Thymus (tissue), 11 donors: ENCODE measurements at regions not wholly inside any gene's neighbourhood (a gene's known extent, or its start where the extent isn't known, plus 50 kb on each side); places are given as distances from the start of the nearest gene placed in this dataset.

Experiments used
- DNase-seq, 9 donors: peaks; one replicate each; pipeline ENCODE4 v3.0.0-alpha.2; 2013; ENCODE audit warnings: low spot score in 9 of 9, low read depth in 6 of 9, missing footprints in 1 of 9
- H3K27ac ChIP-seq, 2 donors: one replicate each; pipeline ENCODE4 v1.5.1; 2013; ENCODE audit warnings: control low read depth in 1 of 2, low read depth in 1 of 2, low read length in 1 of 2, mild to moderate bottlenecking in 1 of 2, moderate library complexity in 1 of 2
- H3K27me3 ChIP-seq, 2 donors: one replicate each; pipeline ENCODE4 v1.5.1; 2013; ENCODE audit warnings: low read length in 1 of 2; ENCODE audit not compliant: control insufficient read depth in 2 of 2, insufficient read depth in 1 of 2
- H3K36me3 ChIP-seq, 2 donors: one replicate each; pipeline ENCODE4 v1.5.1; 2013; ENCODE audit warnings: low read length in 1 of 2, mild to moderate bottlenecking in 1 of 2, moderate library complexity in 1 of 2; ENCODE audit not compliant: control insufficient read depth in 2 of 2, insufficient read depth in 2 of 2
- H3K4me1 ChIP-seq, 2 donors: one replicate each; pipeline ENCODE4 v1.5.1; 2013; ENCODE audit warnings: low read length in 2 of 2; ENCODE audit not compliant: control insufficient read depth in 2 of 2, insufficient read depth in 2 of 2
- H3K4me3 ChIP-seq, 2 donors: one replicate each; pipeline ENCODE4 v1.5.1; 2013; ENCODE audit warnings: low read length in 2 of 2, control low read depth in 1 of 2, mild to moderate bottlenecking in 1 of 2
- H3K9me3 ChIP-seq, 2 donors: one replicate each; pipeline ENCODE4 v1.5.1; 2013; ENCODE audit warnings: low read length in 1 of 2, mild to moderate bottlenecking in 1 of 2; ENCODE audit not compliant: control insufficient read depth in 2 of 2, insufficient read depth in 1 of 2
- WGBS: extraction: QIAGEN DNeasy Blood & Tissue Kit; methylation state at CpG from one replicate; pipeline ENCODE4 v1.1.7; 2013; 5-methylcytosine and 5-hydroxymethylcytosine counted together
- donor health status: healthy.

DNA sequence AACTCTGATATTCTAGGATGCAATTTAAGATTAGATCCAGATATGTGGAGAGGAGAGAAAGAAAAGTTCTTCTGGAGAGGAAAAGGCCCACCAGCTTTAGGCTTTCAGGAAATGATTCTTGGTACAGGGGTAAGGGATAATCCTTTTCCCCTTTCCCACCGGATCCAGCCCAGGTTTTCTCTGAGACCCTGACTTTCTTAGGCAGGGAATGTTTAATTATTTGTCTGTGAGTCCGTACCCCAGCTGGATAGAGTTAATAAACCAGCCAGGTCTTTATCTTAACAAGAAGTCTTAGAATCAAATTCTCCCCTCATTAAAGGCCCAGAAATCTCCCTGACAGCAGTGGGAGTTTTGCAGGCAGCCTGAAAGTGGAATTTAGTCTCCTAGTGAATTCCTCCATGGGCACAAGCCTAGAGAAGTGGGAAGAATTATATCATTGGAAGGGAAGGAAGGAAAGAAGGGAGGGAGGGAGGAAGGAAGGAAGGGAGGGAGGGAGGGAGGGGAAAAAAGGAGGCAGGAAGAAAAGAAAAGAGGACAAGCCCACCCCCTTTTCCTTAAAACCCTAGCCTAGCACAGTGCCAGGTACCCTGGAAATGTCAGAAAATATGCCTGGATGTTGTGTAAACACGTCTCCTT lies 189.0 kb downstream of the PLPP3 start:
- DNase-seq = no peak
- Histone ChIP-seq H3K9me3 (no peaks in the 10 kb centered on the region), H3K27ac (no peak overlapping the region), H3K27me3 (no peaks in the 10 kb centered on the region), H3K4me3 (no peak overlapping the region), H3K4me1 (no peaks in the 10 kb centered on the region), H3K36me3 (no peaks in the 10 kb centered on the region)
- 84% methylated on average over 3 of the region's 3 CpGs for WGBS

DNA sequence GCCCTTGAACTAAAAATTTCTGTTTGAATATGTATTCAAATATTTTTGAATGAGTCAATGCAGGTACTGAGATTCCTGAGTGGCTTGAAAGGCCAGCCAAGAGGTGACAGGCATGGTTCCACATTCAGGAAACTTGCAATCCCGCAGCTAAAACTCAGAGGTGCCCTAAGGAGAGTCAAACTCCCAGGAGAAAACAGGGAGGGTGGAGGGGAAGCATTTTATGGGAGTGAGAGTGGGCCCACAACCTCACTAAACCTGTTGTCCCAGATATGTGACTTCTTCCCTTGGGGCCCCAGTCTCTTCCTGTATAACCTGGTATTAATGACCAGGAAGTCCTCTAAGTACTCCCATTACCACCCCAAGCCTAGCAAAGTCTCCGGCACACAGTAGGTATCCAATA lies 189.6 kb downstream of the PLPP3 start:
- H3K4me3 ChIP-seq = no peak overlapping the region
- no peaks in the 10 kb centered on the region for H3K4me1 ChIP-seq
- H3K27ac ChIP-seq = no peak overlapping the region
- DNase-seq = no peak
- no peaks in the 10 kb centered on the region for H3K9me3 ChIP-seq
- WGBS = 98% methylated on average over 2 of the region's 2 CpGs
- no peaks in the 10 kb centered on the region for H3K27me3 ChIP-seq
- H3K36me3 ChIP-seq = no peaks in the 10 kb centered on the region

DNA sequence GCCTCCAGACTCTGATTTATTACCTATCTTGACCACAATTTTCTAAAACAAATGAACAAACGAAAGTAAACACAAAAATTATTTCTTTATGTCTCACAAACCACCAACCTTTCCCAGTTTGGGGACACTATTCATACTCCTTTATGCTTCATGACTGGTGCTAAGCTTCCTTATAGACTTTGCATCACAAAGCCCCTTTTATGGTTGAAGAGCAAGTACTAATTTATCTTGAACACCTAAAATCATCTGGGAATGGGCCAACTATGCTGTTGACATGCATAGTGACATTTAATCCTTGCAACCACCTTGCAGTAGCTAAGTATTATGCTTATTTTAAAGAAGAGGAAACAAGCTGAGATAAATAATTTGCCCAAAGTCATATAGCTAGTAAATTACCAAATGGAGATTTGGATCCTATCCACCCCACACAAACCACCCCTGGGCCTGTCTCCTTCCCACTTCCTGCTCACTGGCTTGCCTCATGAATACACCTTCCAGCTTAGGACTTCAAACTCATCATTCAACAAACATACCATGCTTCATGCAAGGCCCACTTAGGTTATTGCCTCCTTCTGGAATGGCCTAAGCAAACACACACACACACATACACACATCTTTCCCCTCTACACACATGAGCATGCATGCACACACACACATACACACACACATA lies 192.2 kb downstream of the PLPP3 start:
- 34% methylated on average over 1 of the region's 1 CpG for WGBS
- H3K27me3 ChIP-seq = no peaks in the 10 kb centered on the region
- no peaks in the 10 kb centered on the region for H3K9me3 ChIP-seq
- H3K4me3 ChIP-seq = no peak overlapping the region
- H3K27ac ChIP-seq = no peak overlapping the region
- no peak for DNase-seq
- H3K4me1 ChIP-seq = no peaks in the 10 kb centered on the region
- H3K36me3 ChIP-seq = no peaks in the 10 kb centered on the region

DNA sequence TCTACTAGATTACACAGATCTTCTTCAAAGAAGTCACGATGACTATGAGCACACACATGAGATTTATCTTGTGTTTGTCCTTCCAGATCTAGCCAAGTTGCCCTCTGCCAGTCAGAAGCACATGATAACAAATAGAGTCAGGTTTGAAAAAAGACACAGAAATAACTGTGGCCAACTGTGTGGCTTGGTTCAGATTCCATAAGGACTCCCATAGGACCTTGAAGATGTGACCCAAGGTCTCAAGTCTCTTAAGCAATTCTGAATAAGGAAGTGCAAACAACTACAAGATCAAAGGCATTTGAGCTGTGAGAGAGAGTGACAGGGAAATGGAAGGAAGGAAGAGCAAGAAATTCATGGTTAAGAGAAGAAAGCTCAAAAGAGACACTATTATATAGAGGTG lies 194.0 kb downstream of the PLPP3 start:
- Histone ChIP-seq H3K36me3 (no peaks in the 10 kb centered on the region), H3K27ac (no peak overlapping the region), H3K4me1 (no peaks in the 10 kb centered on the region), H3K4me3 (no peak overlapping the region), H3K27me3 (no peaks in the 10 kb centered on the region), H3K9me3 (no peaks in the 10 kb centered on the region)
- no peak for DNase-seq
- 99% methylated on average over 1 of the region's 1 CpG for WGBS

DNA sequence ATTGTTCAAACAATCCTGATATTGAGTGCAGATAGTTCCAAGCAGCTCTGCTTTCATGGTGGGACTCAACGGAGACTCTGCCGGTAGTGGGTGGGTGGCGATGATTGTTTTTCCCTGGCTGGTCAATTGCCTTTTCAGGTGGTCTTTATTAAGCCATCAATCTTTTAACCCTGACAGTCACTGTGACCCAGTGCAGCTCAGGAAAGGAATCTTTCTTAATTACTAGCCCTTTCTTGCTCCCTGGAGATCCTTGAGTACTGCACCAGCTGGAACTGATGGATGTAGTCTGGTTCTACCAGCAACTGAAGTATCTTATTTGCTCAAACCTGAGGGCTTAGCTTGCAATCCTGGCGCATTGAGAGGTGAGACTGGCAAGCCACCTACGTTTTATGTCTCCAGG lies 196.4 kb downstream of the PLPP3 start:
- DNase-seq = no peak
- Histone ChIP-seq H3K36me3 (no peaks in the 10 kb centered on the region), H3K4me1 (no peaks in the 10 kb centered on the region), H3K4me3 (no peak overlapping the region), H3K9me3 (no peaks in the 10 kb centered on the region), H3K27ac (no peak overlapping the region), H3K27me3 (no peaks in the 10 kb centered on the region)
- 96% methylated on average over 5 of the region's 5 CpGs for WGBS

DNA sequence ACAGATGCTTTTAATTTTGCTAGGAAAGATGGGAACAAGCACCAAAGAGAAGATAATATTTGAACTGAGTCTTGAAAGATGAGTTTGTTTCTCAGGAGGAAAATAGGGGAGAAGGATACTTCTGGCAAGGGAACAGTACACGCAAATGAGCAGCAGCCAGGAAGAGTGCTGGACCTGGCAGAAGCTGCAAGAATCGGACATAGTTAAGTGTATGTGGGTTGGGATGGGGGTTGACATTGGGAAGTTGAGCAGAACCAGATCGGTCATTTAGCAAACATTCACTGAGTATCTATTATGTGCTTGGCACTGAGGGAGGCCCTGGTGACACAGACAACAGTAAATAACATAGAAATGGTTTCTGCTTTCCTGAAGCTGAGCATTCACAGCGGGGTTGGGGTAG lies 198.8 kb downstream of the PLPP3 start:
- Histone ChIP-seq H3K36me3 (no peaks in the 10 kb centered on the region), H3K9me3 (no peaks in the 10 kb centered on the region), H3K27ac (no peak overlapping the region), H3K27me3 (no peaks in the 10 kb centered on the region), H3K4me3 (no peak overlapping the region), H3K4me1 (peaks cover 0 to 6% of the 10 kb centered on the region in 2 donors)
- WGBS = 80% methylated on average over 4 of the region's 4 CpGs
- DNase-seq = no peak

DNA sequence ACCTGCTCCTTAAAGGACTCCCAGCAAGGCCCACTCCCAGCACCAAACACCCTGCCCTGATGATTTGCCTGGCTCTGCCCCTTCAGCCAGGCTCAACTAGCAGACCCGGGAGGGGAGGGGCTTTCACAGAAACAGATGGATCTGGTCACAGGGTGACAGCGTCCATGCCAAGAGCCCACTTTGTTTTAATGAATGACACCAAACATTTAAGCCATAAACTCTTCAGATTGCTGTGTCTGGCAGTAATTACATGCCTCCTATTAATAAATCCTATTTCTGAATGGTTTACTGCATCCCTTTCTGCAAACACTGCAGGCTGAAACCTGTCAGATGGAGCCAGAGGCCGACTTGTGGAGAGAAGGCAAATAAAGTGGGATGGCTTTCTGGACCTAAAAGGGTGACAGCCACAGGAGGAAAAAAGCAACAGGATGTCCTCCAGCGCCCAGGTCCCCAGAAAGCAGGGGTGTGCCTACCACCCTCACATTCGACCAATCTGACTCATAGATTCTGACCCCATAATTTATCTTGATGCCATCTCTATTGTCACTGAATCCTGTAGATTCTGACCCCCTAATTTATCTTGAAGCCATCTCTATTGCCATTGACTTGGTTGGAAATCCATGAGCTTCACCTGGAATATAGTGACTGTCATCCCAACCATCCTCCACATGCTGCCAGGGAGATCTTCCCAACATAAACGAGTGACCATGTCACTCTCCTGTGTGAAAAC lies 200.9 kb downstream of the PLPP3 start:
- no peaks in the 10 kb centered on the region for H3K27me3 ChIP-seq
- H3K36me3 ChIP-seq = no peaks in the 10 kb centered on the region
- peaks cover 0 to 12% of the 10 kb centered on the region in 2 donors for H3K4me1 ChIP-seq
- H3K27ac ChIP-seq = no peak overlapping the region
- no peaks in the 10 kb centered on the region for H3K9me3 ChIP-seq
- 91% methylated on average over 6 of the region's 6 CpGs for WGBS
- H3K4me3 ChIP-seq = no peak overlapping the region
- no peak for DNase-seq

DNA sequence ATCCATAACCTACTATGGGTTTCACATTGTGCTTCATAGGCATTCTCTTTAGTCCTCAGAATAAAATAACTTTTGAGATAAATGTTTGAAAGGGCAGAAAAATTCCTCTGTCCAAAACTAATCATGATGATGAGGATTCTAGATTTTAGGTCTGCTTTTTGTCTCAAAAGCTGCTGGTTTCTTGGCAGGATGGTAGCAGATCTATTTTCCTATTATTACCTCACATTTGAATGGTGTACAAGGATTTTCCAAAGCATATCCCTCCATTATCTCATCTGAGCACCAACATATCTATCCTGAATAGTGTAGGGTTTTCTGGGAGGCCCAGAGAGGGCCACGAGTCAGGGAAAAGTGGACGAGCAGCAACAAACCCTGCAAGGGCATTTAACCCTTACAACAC lies 201.9 kb downstream of the PLPP3 start:
- no peak overlapping the region for H3K4me3 ChIP-seq
- WGBS = 94% methylated on average over 2 of the region's 2 CpGs
- no peak overlapping the region for H3K27ac ChIP-seq
- H3K9me3 ChIP-seq = no peaks in the 10 kb centered on the region
- H3K27me3 ChIP-seq = no peaks in the 10 kb centered on the region
- no peak for DNase-seq
- H3K36me3 ChIP-seq = no peaks in the 10 kb centered on the region
- peaks cover 0 to 12% of the 10 kb centered on the region in 2 donors for H3K4me1 ChIP-seq

DNA sequence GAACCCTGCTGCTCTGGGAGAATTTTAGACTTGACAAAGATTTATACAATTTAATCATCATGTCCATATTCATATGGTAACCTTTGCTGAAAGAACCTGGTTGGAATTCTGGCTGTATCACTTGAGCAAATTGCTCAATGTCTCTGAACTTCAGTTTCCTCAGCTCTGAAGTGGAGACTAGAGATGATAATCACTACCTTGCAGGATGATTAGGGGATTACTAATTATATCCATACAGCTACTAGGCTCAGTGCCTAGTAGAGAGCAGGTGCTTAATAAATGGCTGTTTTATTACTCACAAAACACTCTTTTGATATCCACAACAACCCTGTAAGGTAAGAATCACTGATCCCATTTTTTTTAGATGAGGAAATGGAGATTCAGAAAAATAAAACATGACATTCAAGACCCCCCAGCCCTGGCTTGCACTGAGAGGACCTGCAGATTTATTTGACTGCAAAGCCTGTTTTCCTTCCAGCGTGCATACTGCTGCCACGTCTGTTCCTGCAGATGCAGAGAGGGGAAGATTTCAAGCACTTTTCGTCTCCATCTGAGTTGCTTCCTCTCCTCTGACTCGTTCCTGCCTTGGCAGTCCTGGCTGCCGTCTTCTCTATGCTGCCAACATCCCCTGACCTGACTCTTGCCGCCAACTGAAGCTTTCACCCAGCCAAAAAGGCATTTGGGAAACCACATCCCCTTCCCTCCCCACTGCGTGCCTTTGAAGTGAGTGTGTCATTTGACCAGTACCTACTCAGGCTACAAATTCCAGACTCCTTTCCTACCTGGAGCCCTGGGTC lies 203.0 kb downstream of the PLPP3 start:
- H3K27me3 ChIP-seq = no peaks in the 10 kb centered on the region
- 5% methylated on average over 7 of the region's 7 CpGs for WGBS
- peak overlapping the region in 1 of 2 donors; percentile 14 for H3K27ac ChIP-seq
- peaks cover 0 to 12% of the 10 kb centered on the region in 2 donors for H3K4me1 ChIP-seq
- no peaks in the 10 kb centered on the region for H3K9me3 ChIP-seq
- peak in 1 of 9 donors; percentile 14 for DNase-seq
- H3K4me3 ChIP-seq = no peak overlapping the region
- H3K36me3 ChIP-seq = no peaks in the 10 kb centered on the region
